Neutrophil (primary cell): ENCODE measurements at regions not wholly inside any gene's neighbourhood (a gene's known extent, or its start where the extent isn't known, plus 50 kb on each side); places are given as distances from the start of the nearest gene placed in this dataset.
"Not testable (repeated sequence)": the region's sequence is repeated elsewhere in the genome, so short reads cannot be mapped to it uniquely, and the experiment has no call there.

ENCODE experiments used
- H3K27ac ChIP-seq: fragments of 200-600 bp; sonication (generic); 2 replicates; pipeline ENCODE4 v1.5.1; 2016; ENCODE audit warnings: mild to moderate bottlenecking, moderate library complexity
- H3K27me3 ChIP-seq: fragments of 200-600 bp; sonication (generic); 2 replicates; pipeline ENCODE4 v1.6.0; 2016; ENCODE audit warnings: mild to moderate bottlenecking
- H3K36me3 ChIP-seq: fragments of 200-600 bp; sonication (generic); 2 replicates; pipeline ENCODE4 v1.5.1; 2017
- H3K4me1 ChIP-seq, 2 experiments: fragments of 200-600 bp in 1 of 2; sonication (generic) in 1 of 2; 1 replicate in 1 of 2; 2 replicates in 1 of 2; pipeline versions ENCODE4 v1.5.1 to v1.6.1; 2013 to 2016; ENCODE audit warnings: low read depth in 1 of 2, low read length in 1 of 2, mild to moderate bottlenecking in 1 of 2, moderate library complexity in 1 of 2; ENCODE audit not compliant: control insufficient read depth in 1 of 2, insufficient read depth in 1 of 2
- H3K4me3 ChIP-seq, 2 experiments: fragments of 200-600 bp in 1 of 2; sonication (generic) in 1 of 2; 1 replicate in 1 of 2; 2 replicates in 1 of 2; pipeline ENCODE4 v1.5.1; 2013 to 2016; ENCODE audit warnings: low read depth in 1 of 2, low read length in 1 of 2, mild to moderate bottlenecking in 1 of 2, moderate library complexity in 1 of 2
- H3K9me3 ChIP-seq: fragments of 200-600 bp; sonication (generic); 2 replicates; pipeline ENCODE4 v1.5.1; 2016
- CTCF ChIP-seq: fragments of 200-600 bp; sonication (generic); IDR thresholded peaks from 2 replicates; pipeline ENCODE4 v1.5.1; 2016; ENCODE audit warnings: antibody characterized with exemption

- Histone ChIP-seq H3K27ac (no peak overlapping the region), H3K4me1 (peaks cover 18 to 23% of the 10 kb centered on the region in 2 experiments), H3K9me3 (no peaks in the 10 kb centered on the region), H3K4me3 (no peak overlapping the region), H3K36me3 (no peaks in the 10 kb centered on the region), H3K27me3 (no peaks in the 10 kb centered on the region)
- no peak for TF ChIP-seq CTCF
These were observed 366.8 kb upstream of the GBE1 start for GRCh38 chr3:82128271-82128670.

- no peaks in the 10 kb centered on the region for H3K4me1 ChIP-seq
- H3K4me3 ChIP-seq = no peak overlapping the region
- TF ChIP-seq CTCF = no peak
- no peaks in the 10 kb centered on the region for H3K9me3 ChIP-seq
- H3K27me3 ChIP-seq = no peaks in the 10 kb centered on the region
- H3K27ac ChIP-seq = no peak overlapping the region
- no peaks in the 10 kb centered on the region for H3K36me3 ChIP-seq
These were observed 361.3 kb upstream of the GBE1 start for GRCh38 chr3:82122554-82123345.

- H3K4me3 ChIP-seq = no peak overlapping the region
- H3K27me3 ChIP-seq = no peaks in the 10 kb centered on the region
- TF ChIP-seq CTCF = no peak
- H3K4me1 ChIP-seq = no peaks in the 10 kb centered on the region
- H3K36me3 ChIP-seq = no peaks in the 10 kb centered on the region
- no peak overlapping the region for H3K27ac ChIP-seq
- no peaks in the 10 kb centered on the region for H3K9me3 ChIP-seq
These were observed 353.1 kb upstream of the GBE1 start for GRCh38 chr3:82114589-82114988.

- H3K9me3 ChIP-seq, H3K36me3 ChIP-seq, H3K27me3 ChIP-seq, H3K27ac ChIP-seq, H3K4me1 ChIP-seq, H3K4me3 ChIP-seq: not testable (repeated sequence)
These were observed 349.3 kb upstream of the GBE1 start for GRCh38 chr3:82110721-82111120.

- H3K27ac ChIP-seq = no peak overlapping the region
- H3K9me3 ChIP-seq = no peaks in the 10 kb centered on the region
- H3K4me3 ChIP-seq = no peak overlapping the region
- H3K4me1 ChIP-seq = no peaks in the 10 kb centered on the region
- H3K36me3 ChIP-seq = no peaks in the 10 kb centered on the region
- no peaks in the 10 kb centered on the region for H3K27me3 ChIP-seq
- no peak for TF ChIP-seq CTCF
These were observed 341.8 kb upstream of the GBE1 start for GRCh38 chr3:82103241-82103640.

- no peaks in the 10 kb centered on the region for H3K4me1 ChIP-seq
- H3K36me3 ChIP-seq = no peaks in the 10 kb centered on the region
- H3K27ac ChIP-seq = no peak overlapping the region
- no peaks in the 10 kb centered on the region for H3K27me3 ChIP-seq
- TF ChIP-seq CTCF = no peak
- no peak overlapping the region for H3K4me3 ChIP-seq
- no peaks in the 10 kb centered on the region for H3K9me3 ChIP-seq
These were observed 338.9 kb upstream of the GBE1 start for GRCh38 chr3:82100378-82100777.
